OCI-LY1 (cell line): ENCODE measurements at regions not wholly inside any gene's neighbourhood (a gene's known extent, or its start where the extent isn't known, plus 50 kb on each side); places are given as distances from the start of the nearest gene placed in this dataset.

Experiments used
- H2AFZ ChIP-seq: fragments of 200-600 bp; sonication (generic), shearing (Covaris generic); 2 replicates; pipeline ENCODE4 v1.6.0; 2014; ENCODE audit warnings: antibody characterized with exemption, mild to moderate bottlenecking, low read length
- H3F3A ChIP-seq: fragments of 200-600 bp; sonication (generic), shearing (Covaris generic); 2 replicates; pipeline ENCODE4 v1.6.0; 2014; ENCODE audit warnings: mild to moderate bottlenecking, antibody characterized with exemption, low read length, moderate library complexity; ENCODE audit not compliant: insufficient read depth
- H3K27ac ChIP-seq: fragments of 200-600 bp; sonication (generic); 2 replicates; pipeline ENCODE4 v1.5.1; 2014; ENCODE audit warnings: low read length, mixed run types, mild to moderate bottlenecking, low read depth; ENCODE audit not compliant: poor library complexity, severe bottlenecking
- H3K27me3 ChIP-seq: fragments of 200-600 bp; sonication (generic); 2 replicates; pipeline ENCODE4 v1.6.0; 2014; ENCODE audit warnings: antibody characterized with exemption, mild to moderate bottlenecking, low read length, moderate library complexity; ENCODE audit not compliant: insufficient read depth
- H3K36me3 ChIP-seq: fragments of 200-600 bp; sonication (generic); 2 replicates; pipeline ENCODE4 v1.6.1; 2014; ENCODE audit warnings: mild to moderate bottlenecking, antibody characterized with exemption, low read length, moderate library complexity, mixed read lengths; ENCODE audit not compliant: insufficient read depth
- H3K4me1 ChIP-seq: fragments of 200-600 bp; sonication (generic); 2 replicates; pipeline ENCODE4 v1.5.1; 2014; ENCODE audit warnings: mild to moderate bottlenecking, low read length, moderate library complexity; ENCODE audit not compliant: insufficient read depth, severe bottlenecking
- H3K4me2 ChIP-seq: fragments of 200-600 bp; sonication (generic), shearing (Covaris generic); 2 replicates; pipeline ENCODE4 v1.6.1; 2014; ENCODE audit warnings: low read length
- H3K4me3 ChIP-seq: fragments of 200-600 bp; sonication (generic); 2 replicates; pipeline ENCODE4 v1.5.1; 2014; ENCODE audit warnings: low read length, low read depth, mild to moderate bottlenecking, mixed read lengths; ENCODE audit not compliant: poor library complexity, severe bottlenecking
- H3K79me2 ChIP-seq: fragments of 200-600 bp; shearing (Covaris generic); 2 replicates; pipeline ENCODE4 v1.6.1; 2016; ENCODE audit warnings: mixed run types, low read length, mixed read lengths; ENCODE audit not compliant: insufficient read depth
- H3K9ac ChIP-seq: fragments of 200-600 bp; sonication (generic), shearing (Covaris generic); 2 replicates; pipeline ENCODE4 v1.6.1; 2014; ENCODE audit warnings: mild to moderate bottlenecking, low read length, mixed read lengths
- H3K9me2 ChIP-seq: fragments of 200-600 bp; sonication (generic), shearing (Covaris generic); 2 replicates; pipeline ENCODE4 v1.6.1; 2014; ENCODE audit warnings: low read depth, mild to moderate bottlenecking, low read length, mixed read lengths
- H3K9me3 ChIP-seq: fragments of 200-600 bp; shearing (Covaris generic); 2 replicates; pipeline ENCODE4 v1.6.1; 2014; ENCODE audit warnings: low read length, mixed read lengths
- H4K20me1 ChIP-seq: fragments of 200-600 bp; sonication (generic), shearing (Covaris generic); 2 replicates; pipeline ENCODE4 v1.6.0; 2016; ENCODE audit warnings: mild to moderate bottlenecking, low read length; ENCODE audit not compliant: insufficient read depth
- EZH2 ChIP-seq: fragments of 200-600 bp; sonication (generic), shearing (Covaris generic); IDR thresholded peaks from 2 replicates; pipeline ENCODE4 v1.8.0; 2017; ENCODE audit warnings: borderline replicate concordance, mixed run types, mild to moderate bottlenecking, antibody characterized with exemption, low read length, moderate library complexity, mixed read lengths
- TF ChIP-seq, protein P1 (sequence below): fragments of 200-600 bp; sonication (generic), shearing (Covaris generic); IDR thresholded peaks from 2 replicates; pipeline ENCODE4 v1.5.1; 2017; ENCODE audit warnings: mild to moderate bottlenecking, antibody characterized with exemption, low read length, moderate library complexity, mixed read lengths

- no peaks in the 10 kb centered on the region for H3K36me3 ChIP-seq
- H3K9ac ChIP-seq: no peak overlapping the region
- no peaks in the 10 kb centered on the region for H3K79me2 ChIP-seq
- H3K4me1 ChIP-seq: no peaks in the 10 kb centered on the region
- no peak for TF ChIP-seq EZH2
- TF ChIP-seq, protein P1, sequence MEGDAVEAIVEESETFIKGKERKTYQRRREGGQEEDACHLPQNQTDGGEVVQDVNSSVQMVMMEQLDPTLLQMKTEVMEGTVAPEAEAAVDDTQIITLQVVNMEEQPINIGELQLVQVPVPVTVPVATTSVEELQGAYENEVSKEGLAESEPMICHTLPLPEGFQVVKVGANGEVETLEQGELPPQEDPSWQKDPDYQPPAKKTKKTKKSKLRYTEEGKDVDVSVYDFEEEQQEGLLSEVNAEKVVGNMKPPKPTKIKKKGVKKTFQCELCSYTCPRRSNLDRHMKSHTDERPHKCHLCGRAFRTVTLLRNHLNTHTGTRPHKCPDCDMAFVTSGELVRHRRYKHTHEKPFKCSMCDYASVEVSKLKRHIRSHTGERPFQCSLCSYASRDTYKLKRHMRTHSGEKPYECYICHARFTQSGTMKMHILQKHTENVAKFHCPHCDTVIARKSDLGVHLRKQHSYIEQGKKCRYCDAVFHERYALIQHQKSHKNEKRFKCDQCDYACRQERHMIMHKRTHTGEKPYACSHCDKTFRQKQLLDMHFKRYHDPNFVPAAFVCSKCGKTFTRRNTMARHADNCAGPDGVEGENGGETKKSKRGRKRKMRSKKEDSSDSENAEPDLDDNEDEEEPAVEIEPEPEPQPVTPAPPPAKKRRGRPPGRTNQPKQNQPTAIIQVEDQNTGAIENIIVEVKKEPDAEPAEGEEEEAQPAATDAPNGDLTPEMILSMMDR: no peak
- no peak overlapping the region for H2AFZ ChIP-seq
- no peak overlapping the region for H3K4me2 ChIP-seq
- no peaks in the 10 kb centered on the region for H3K9me2 ChIP-seq
- no peaks in the 10 kb centered on the region for H4K20me1 ChIP-seq
- no peak overlapping the region for H3K27ac ChIP-seq
- no peaks in the 10 kb centered on the region for H3F3A ChIP-seq
- no peak overlapping the region for H3K4me3 ChIP-seq
- H3K27me3 ChIP-seq: peaks cover 7% of the 10 kb centered on the region; the same call in 1 of the 2 replicates
- H3K9me3 ChIP-seq: no peaks in the 10 kb centered on the region
These were observed 265.8 kb upstream of the TNRC6C start for GRCh38 chr17:77692571-77693161.

DNA sequence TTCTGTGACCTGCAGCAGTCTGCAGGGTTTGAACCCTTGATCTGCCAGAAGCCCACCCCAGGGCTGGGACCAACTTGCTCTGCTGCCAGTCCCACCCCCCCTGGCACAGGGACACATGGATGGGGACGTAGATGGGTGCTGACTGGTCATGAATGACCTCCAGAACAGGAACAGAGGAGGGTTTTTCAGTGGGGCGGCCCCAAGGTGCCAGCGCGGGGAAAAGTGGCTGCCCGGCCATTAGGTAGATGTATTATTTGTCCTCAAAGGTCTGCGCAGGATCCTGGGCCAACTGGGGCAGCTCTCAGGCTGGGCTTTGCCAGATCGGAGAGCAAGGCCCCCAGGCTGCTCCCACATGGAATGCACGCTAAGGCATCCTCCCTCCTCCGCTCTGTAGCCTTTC lies 265.2 kb upstream of the TNRC6C start:
- no peak overlapping the region for H3K4me2 ChIP-seq
- no peaks in the 10 kb centered on the region for H3F3A ChIP-seq
- no peak overlapping the region for H3K27ac ChIP-seq
- H4K20me1 ChIP-seq: no peaks in the 10 kb centered on the region
- no peaks in the 10 kb centered on the region for H3K36me3 ChIP-seq
- H3K9me2 ChIP-seq: no peaks in the 10 kb centered on the region
- no peak overlapping the region for H3K9ac ChIP-seq
- no peaks in the 10 kb centered on the region for H3K4me1 ChIP-seq
- TF ChIP-seq EZH2: no peak
- TF ChIP-seq, protein P1: no peak
- H2AFZ ChIP-seq: no peak overlapping the region
- H3K27me3 ChIP-seq: peaks cover 11% of the 10 kb centered on the region; the same call in 1 of the 2 replicates
- H3K9me3 ChIP-seq: no peaks in the 10 kb centered on the region
- H3K4me3 ChIP-seq: no peak overlapping the region
- H3K79me2 ChIP-seq: no peaks in the 10 kb centered on the region

GRCh38 chr17:77693776-77694175 lies 264.7 kb upstream of the TNRC6C start:
- Histone ChIP-seq H3K9ac (no peak overlapping the region), H3K27ac (no peak overlapping the region), H4K20me1 (no peaks in the 10 kb centered on the region), H3F3A (no peaks in the 10 kb centered on the region), H3K4me2 (no peak overlapping the region), H3K9me2 (no peaks in the 10 kb centered on the region), H3K27me3 (peaks cover 11% of the 10 kb centered on the region; the same call in 1 of the 2 replicates), H2AFZ (no peak overlapping the region), H3K9me3 (no peaks in the 10 kb centered on the region), H3K79me2 (no peaks in the 10 kb centered on the region), H3K36me3 (no peaks in the 10 kb centered on the region), H3K4me1 (no peaks in the 10 kb centered on the region), H3K4me3 (no peak overlapping the region)
- TF ChIP-seq, protein P1: no peak
